Epithelial cell of esophagus (primary cell): ENCODE measurements at regions not wholly inside any gene's neighbourhood (a gene's known extent, or its start where the extent isn't known, plus 50 kb on each side); places are given as distances from the start of the nearest gene placed in this dataset.
A peak's percentile ranks its signal among the peaks of the same experiment; 100 is the strongest.

Source experiments
- DNase-seq: peaks from one replicate; pipeline ENCODE4 v3.0.0; 2010; ENCODE audit warnings: low read depth
- H3K4me3 ChIP-seq: 2 replicates; pipeline ENCODE4 v1.5.1; 2011; ENCODE audit warnings: mild to moderate bottlenecking, low read length, control low read depth
- CTCF ChIP-seq: IDR thresholded peaks from 2 replicates; pipeline ENCODE4 v1.5.1; 2011; ENCODE audit warnings: low read depth, mild to moderate bottlenecking, low read length, control low read depth, inconsistent platforms; ENCODE audit not compliant: insufficient read depth; ENCODE audit errors: missing control alignments

GRCh38 chr7:395643-396042 lies 105.7 kb downstream of the FOXL3 start:
- H3K4me3 ChIP-seq: no peak overlapping the region
- TF ChIP-seq CTCF: no peak
- no peak for DNase-seq

GRCh38 chr7:398888-399287 lies 108.9 kb downstream of the FOXL3 start:
- no peak for DNase-seq
- no peak overlapping the region for H3K4me3 ChIP-seq
- no peak for TF ChIP-seq CTCF

DNA sequence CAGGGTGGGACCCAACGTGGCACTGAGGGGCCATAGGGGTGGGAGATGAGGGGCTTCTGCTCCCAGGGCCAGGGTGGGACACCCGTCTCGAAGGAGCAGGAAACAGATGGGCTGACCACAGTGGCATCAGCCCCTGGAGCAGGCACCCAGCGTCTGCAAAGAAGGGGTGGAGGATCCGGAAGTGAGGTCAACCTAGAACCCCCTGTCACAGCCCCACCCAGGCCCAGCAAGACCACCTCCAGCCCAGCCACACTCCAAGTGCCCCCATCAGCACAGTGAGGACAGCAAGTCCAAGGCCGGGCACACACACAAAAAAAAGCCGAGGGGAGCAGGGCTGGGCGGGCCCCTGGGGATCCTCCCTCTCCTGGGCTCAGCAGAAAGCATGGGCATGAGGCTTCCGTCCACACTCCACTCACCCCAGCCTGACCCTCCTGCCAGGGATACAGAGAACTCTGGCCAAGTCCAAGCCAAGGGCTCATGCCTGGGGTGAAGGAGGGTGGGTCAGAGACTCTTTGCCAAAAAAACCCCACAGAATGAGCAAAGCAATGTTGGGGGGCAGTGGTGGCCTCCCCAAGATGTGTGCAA lies 111.0 kb downstream of the FOXL3 start:
- no peak for TF ChIP-seq CTCF
- no peak overlapping the region for H3K4me3 ChIP-seq
- DNase-seq: no peak

- TF ChIP-seq CTCF: no peak
- H3K4me3 ChIP-seq: no peak overlapping the region
- no peak for DNase-seq
Observed at GRCh38 chr7:401495-401894, 111.5 kb downstream of the FOXL3 start.

GRCh38 chr7:404812-405488 lies 114.7 kb downstream of the PDGFA start:
- TF ChIP-seq CTCF: no peak
- no peak overlapping the region for H3K4me3 ChIP-seq

DNA sequence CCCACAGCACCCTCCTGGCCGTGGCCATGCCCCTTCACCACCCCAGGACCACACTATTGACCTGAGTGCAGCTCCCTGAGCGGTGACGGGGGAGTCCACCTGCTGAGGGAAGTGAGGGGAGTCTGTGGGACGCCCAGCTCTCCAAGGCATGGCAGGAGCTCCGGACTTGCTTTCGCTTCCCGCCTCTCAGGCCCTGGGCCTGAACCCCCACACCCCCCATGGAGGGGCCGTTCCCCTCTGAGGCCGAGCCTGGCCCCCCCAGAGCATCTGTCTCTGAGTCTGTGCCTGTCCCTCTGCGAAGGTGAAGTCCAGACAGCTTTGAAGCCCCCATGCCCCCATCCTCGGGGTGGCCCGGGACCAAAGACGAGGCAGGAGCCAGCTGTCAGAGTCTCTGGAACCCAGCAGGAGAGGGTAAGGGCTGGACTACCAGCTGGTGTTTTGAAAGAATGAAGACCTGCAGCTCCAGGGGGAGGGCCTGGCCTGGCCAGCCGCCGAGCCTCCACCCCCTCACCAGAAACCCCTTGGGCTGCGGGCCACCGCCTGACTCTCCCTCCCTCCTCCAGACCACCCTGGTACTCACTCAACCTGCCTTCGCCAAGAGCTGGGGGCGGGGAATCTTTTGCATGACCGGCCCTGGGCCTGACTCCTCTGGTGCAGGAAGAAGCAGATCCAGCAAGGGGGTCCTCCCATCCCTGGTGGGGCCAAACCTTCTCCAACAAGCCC lies 114.0 kb downstream of the PDGFA start:
- no peak for DNase-seq
- no peak for TF ChIP-seq CTCF
- H3K4me3 ChIP-seq: no peak overlapping the region

More at GRCh38 chr7:404812-405488, 114.7 kb downstream of the PDGFA start:
- DNase-seq: peak; percentile 74
